ENCODE measurements at regions not wholly inside any gene's neighbourhood (a gene's known extent, or its start where the extent isn't known, plus 50 kb on each side); places are given as distances from the start of the nearest gene placed in this dataset.
"Not testable (repeated sequence)": the region's sequence is repeated elsewhere in the genome, so short reads cannot be mapped to it uniquely, and the experiment has no call there.

GRCh38 chr2:163984986-163985385 is 249.2 kb upstream of the FIGN start:
- FAIRE-seq (no peak), DNase-seq (ENCODE audit: low spot score in 2 of 2) (no peak)

GRCh38 chr2:163983911-163984310 is 248.1 kb upstream of the FIGN start:
- FAIRE-seq (no peak), DNase-seq (ENCODE audit: low spot score in 2 of 2) (no peak)

GRCh38 chr2:163982938-163983337 is 247.1 kb upstream of the FIGN start:
- FAIRE-seq, result peak; percentile 10
- DNase-seq (ENCODE audit: low spot score in 2 of 2), result no peak

- DNase-seq (ENCODE audit: low spot score in 2 of 2) (no peak), FAIRE-seq (no peak)
Observed at GRCh38 chr2:163974766-163975165, 239.0 kb upstream of the FIGN start.

- no peak for DNase-seq (ENCODE audit: low spot score in 2 of 2)
- FAIRE-seq, result no peak
Observed at GRCh38 chr2:163970058-163970813, 234.4 kb upstream of the FIGN start.

GRCh38 chr2:163964278-163964677 is 228.5 kb upstream of the FIGN start:
- not testable (repeated sequence) for FAIRE-seq; DNase-seq (ENCODE audit: low spot score in 2 of 2)

- peak; percentile 66 for FAIRE-seq
- DNase-seq (ENCODE audit: low spot score in 2 of 2), result no peak
Observed at GRCh38 chr2:163953390-163953907, 217.6 kb upstream of the FIGN start.

GRCh38 chr2:163951312-163951711 is 215.5 kb upstream of the FIGN start:
- no peak for DNase-seq (ENCODE audit: low spot score in 2 of 2)
- FAIRE-seq, result peak; percentile 24

GRCh38 chr2:163949693-163950092 is 213.9 kb upstream of the FIGN start:
- DNase-seq (ENCODE audit: low spot score in 2 of 2) (no peak), FAIRE-seq (no peak)

GRCh38 chr2:163944347-163944737 is 208.5 kb upstream of the FIGN start:
- no peak for FAIRE-seq

GRCh38 chr2:163943403-163944346 is 207.9 kb upstream of the FIGN start:
- FAIRE-seq (peak; percentile 86), DNase-seq (ENCODE audit: low spot score in 2 of 2) (peak in 1 of 2 donors; percentile 12)

More at GRCh38 chr2:163944347-163944737, 208.5 kb upstream of the FIGN start:
- DNase-seq (ENCODE audit: low spot score in 2 of 2), result no peak

GRCh38 chr2:163934131-163934530 is 198.3 kb upstream of the FIGN start:
- no peak for DNase-seq (ENCODE audit: low spot score in 2 of 2)
- no peak for FAIRE-seq

- DNase-seq (ENCODE audit: low spot score in 2 of 2) (no peak), FAIRE-seq (no peak)
Observed at GRCh38 chr2:163919717-163920116, 183.9 kb upstream of the FIGN start.

GRCh38 chr2:163914486-163914885 is 178.7 kb upstream of the FIGN start:
- FAIRE-seq; DNase-seq (ENCODE audit: low spot score in 2 of 2): not testable (repeated sequence)

- not testable (repeated sequence) for DNase-seq (ENCODE audit: low spot score in 2 of 2); FAIRE-seq
Observed at GRCh38 chr2:163913532-163913944, 177.7 kb upstream of the FIGN start.

- FAIRE-seq (no peak), DNase-seq (ENCODE audit: low spot score in 2 of 2) (no peak)
Observed at GRCh38 chr2:163909411-163910080, 173.7 kb upstream of the FIGN start.

GRCh38 chr2:163906410-163906809 is 170.6 kb upstream of the FIGN start:
- DNase-seq (ENCODE audit: low spot score in 2 of 2) (no peak), FAIRE-seq (no peak)

- no peak for DNase-seq (ENCODE audit: low spot score in 2 of 2)
- no peak for FAIRE-seq
Observed at GRCh38 chr2:163897799-163898198, 162.0 kb upstream of the FIGN start.

- FAIRE-seq; DNase-seq (ENCODE audit: low spot score in 2 of 2): not testable (repeated sequence)
Observed at GRCh38 chr2:163893444-163893843, 157.6 kb upstream of the FIGN start.

- DNase-seq (ENCODE audit: low spot score in 2 of 2) (no peak), FAIRE-seq (no peak)
Observed at GRCh38 chr2:163888591-163888990, 152.8 kb upstream of the FIGN start.

GRCh38 chr2:163887182-163887581 is 151.4 kb upstream of the FIGN start:
- no peak for DNase-seq (ENCODE audit: low spot score in 2 of 2)
- no peak for FAIRE-seq

Data from frontal cortex (tissue), 3 donors.